GM21619 (cell line): ENCODE measurements at regions not wholly inside any gene's neighbourhood (a gene's known extent, or its start where the extent isn't known, plus 50 kb on each side); places are given as distances from the start of the nearest gene placed in this dataset.
A peak's percentile ranks its signal among the peaks of the same experiment; 100 is the strongest.

Experiments used
- ATAC-seq: cut with Tn5 transposase; IDR thresholded peaks from one replicate; pipeline ENCODE4 v1.9.1; 2021; ENCODE audit not compliant: unreplicated experiment

GRCh38 chrX:45758738-45759397 is 558.2 kb upstream of the DIPK2B start:
- peak; percentile 64 for ATAC-seq

- peak; percentile 35 for ATAC-seq
These were observed 557.6 kb upstream of the DIPK2B start for GRCh38 chrX:45758319-45758718.

GRCh38 chrX:45757272-45757671 is 556.6 kb upstream of the DIPK2B start:
- no peak for ATAC-seq

DNA sequence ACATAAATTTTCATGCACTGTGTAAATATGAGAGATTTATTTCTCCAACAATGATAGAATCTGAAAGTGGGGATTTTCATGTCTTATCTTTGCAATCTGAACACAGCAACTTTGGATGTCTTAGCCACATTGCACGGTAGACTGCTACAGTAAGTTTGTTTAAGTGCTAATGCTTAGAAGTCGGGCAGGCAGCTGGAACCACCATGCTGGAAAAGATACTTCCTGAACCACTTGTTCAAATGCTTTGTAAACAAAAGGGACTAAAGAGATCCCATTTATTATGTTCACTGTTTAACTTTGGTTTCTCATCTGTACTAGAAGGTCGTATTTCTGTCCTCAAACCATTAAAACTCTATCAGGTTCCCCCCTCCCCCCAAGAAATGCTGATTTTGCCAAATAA is 555.9 kb upstream of the DIPK2B start:
- no peak for ATAC-seq

DNA sequence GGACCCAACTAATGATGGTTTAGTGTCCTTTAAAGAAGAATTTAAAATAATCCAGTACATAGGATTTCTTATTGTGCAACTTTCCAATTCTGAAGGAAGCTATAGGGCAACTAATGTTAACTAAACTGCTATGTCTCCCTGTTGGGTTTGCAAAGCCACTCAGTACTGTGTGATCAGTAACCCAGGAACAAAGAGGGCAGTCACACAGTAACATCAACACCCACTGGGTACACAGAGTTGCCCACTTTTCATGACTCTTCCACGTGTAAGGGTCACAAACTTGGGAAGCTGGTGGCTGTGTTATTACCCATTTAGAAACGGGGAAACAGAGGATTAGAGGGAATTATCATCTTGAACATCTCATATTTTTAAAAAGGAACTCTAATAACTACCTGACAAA is 555.0 kb upstream of the DIPK2B start:
- ATAC-seq = no peak

DNA sequence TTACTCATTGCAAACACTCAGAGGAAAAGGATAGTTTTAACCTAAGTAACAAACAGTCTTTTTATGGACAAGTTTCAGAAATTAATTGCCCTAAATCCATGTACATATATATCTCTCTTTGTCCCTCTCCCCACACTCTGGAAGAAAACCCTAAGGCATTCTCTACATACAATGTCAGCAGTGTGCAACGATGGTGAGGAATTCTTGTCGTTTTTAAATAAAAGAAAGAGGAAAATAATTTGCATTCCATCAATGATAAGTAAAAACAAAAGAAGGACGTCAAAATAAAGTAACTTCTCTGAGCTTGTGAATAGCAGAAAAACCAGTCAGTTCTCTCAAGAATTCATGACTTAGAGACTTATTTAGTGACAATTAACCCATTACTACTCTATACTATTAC is 550.5 kb upstream of the DIPK2B start:
- ATAC-seq = no peak

DNA sequence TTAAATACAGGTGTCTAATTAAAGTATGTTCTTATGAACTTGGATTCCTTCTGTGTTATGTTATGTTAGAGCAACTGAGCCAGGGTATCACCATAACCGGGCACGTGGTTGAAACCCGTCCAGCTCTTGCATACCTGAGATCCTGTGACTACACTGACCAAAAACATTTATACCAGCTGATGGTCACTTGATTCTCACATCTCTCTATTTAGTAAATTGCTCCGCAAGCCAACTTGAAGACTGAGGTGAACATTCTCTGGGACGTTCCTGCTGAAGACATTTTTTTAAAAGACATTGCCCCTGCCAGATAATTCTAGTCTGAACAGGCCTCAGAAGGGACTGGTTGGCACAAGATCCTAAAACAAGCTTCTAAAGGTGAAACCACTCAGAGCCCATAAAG is 550.0 kb upstream of the DIPK2B start:
- no peak for ATAC-seq

GRCh38 chrX:45749375-45749774 is 548.7 kb upstream of the DIPK2B start:
- ATAC-seq = no peak

DNA sequence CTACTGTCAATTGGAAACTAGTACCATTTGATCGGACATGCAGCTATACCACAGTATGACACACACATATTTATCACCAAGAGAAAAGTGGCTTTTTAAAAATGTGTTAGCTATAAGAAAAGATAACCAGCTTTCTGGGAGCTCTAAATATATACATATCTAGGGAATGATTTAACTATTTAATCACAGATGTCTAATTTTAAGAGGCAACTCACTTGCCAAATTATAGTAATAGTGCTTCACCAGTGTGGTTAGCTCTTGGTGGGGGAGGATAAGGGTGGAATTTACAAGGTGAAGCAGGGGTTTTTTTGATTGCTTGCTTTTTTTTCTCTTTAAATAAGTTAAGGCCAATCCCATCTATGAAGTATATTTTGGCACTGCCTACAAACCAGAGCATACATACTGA is 547.7 kb upstream of the DIPK2B start:
- no peak for ATAC-seq

GRCh38 chrX:45747905-45748304 is 547.2 kb upstream of the DIPK2B start:
- ATAC-seq = no peak

DNA sequence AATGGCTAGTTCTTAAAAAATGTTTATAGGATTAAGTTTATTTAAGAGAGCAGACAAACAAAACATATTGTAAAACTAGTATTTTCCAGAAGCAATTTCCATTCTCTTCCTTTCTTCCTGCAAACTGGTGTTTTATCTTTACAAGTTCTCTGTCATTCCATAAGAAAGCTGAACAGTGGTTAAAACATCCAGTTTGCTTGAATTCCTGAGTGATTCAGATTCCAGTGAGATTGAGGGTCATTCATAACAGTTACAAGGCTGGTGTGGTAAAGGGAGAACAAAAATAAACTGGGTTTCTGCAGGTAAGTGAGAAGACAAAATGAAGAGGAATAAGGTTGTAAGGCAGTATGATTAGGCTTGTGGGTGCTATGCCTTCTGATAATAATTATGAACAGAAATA is 544.8 kb upstream of the DIPK2B start:
- no peak for ATAC-seq

DNA sequence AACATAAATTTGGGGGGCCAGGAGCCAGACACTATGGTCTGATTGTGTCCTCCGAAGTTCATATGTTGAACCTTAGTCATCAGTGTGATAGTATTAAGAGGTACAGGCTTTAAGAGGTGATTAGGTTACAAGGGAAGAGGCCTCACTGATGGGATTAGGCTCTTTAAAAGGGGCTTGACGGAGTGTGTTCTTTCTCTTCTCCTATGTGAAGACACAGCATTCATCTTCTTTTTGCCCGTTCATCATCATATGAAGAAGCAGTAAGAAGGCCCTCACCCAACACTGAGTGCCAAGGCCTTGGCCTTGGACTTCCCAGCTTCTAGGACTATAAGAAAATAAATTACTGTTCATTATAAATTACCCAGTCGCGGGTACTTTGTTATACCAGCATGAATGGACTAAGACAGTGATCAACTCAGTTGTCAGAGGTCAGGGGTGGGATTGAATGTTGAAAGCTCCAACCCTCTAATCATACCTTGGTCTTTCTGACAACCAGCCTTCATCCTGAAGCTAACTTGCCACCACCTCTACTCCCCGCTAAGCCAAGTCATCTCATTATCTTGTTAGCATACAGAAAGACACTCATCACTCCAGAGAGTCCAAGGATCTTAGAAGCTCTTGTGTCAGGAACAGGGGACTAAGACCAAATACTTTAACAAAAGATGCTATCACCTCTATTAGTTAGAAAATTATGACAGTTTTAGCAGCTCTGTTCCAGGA is 543.4 kb upstream of the DIPK2B start:
- ATAC-seq = no peak

GRCh38 chrX:45743081-45743533 is 542.4 kb upstream of the DIPK2B start:
- no peak for ATAC-seq

DNA sequence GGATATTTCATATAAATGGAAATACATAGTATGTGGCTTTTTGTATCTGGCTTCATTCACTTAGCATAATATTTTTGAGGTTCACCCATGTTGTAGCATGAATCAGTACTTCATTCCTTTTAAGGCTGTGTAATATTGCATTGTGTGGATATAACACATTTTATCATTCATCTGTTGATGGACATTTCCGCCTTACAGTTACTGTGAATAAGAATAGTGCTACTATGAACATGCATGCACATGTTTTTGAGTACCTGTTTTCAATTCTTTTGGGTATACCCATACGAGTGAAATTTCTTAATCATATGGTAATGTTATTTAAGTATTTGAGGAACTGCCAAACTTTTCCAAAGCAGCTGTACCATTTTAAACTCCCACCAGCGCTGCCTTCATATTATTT is 539.6 kb upstream of the DIPK2B start:
- no peak for ATAC-seq

GRCh38 chrX:45735571-45735970 is 534.9 kb upstream of the DIPK2B start:
- ATAC-seq = no peak

GRCh38 chrX:45731448-45731847 is 530.8 kb upstream of the DIPK2B start:
- no peak for ATAC-seq

GRCh38 chrX:45727761-45728160 is 527.1 kb upstream of the DIPK2B start:
- ATAC-seq = no peak

GRCh38 chrX:45722471-45722870 is 521.8 kb upstream of the DIPK2B start:
- no peak for ATAC-seq

DNA sequence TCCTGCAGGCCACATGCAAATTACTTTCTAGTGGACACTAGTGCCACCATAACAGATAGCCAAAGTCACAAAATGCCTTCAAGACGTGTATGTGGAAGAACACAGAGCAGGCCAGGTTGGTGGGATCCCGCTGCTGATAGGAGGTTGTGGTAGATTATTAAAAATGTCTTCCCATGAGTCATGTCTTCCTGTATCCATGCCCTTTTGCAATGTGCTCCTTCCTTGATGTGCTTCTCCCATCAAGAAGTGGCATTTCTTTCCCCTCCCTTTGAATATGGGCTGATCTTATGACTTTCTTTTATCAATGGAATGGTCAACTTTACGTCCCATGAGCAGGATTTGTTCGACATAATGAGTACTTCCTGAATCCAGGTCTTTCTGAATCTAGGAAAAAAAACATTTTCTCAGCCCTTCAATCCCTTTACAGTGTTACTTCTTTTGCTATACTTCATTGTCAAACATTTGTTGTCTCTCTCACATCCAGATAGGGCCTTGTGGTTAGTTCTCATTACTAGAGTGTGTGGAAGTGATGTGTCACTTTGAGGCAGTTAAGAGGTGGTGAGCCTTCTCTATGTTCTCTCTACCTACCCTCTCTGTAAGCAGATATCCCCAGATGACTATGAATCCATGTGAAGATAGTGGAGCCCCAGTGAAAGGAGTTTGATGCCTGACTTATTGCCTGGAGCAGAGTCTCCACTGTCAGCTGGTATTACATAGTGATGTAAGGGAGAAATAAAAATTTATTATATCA is 519.2 kb upstream of the DIPK2B start:
- no peak for ATAC-seq

GRCh38 chrX:45718676-45719075 is 518.0 kb upstream of the DIPK2B start:
- ATAC-seq = no peak

GRCh38 chrX:45716750-45717149 is 516.1 kb upstream of the DIPK2B start:
- no peak for ATAC-seq

DNA sequence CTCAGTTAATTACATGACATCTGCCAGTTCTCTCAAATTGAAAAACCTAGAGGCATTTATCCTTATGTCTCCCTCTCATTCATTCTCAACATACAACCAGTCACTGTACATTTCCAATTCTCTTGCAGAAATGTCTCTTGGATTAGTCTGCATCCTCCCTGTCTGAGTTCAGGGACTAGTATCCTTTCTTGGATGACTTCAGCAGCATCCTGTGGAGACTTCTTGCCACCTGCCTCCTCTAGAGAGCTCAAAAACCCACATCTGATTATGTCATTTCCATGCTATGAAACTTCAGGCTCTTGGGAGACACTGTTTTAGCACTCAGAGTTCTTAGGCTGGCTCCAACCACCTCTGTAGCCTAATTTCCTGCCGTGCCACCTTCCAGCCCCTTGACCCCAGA is 515.1 kb upstream of the DIPK2B start:
- ATAC-seq = no peak
